GM18858 (cell line): ENCODE measurements at regions not wholly inside any gene's neighbourhood (a gene's known extent, or its start where the extent isn't known, plus 50 kb on each side); places are given as distances from the start of the nearest gene placed in this dataset.

ENCODE experiments used
- ATAC-seq: cut with Tn5 transposase; IDR thresholded peaks from one replicate; pipeline ENCODE4 v1.9.1; 2021; ENCODE audit not compliant: unreplicated experiment

DNA sequence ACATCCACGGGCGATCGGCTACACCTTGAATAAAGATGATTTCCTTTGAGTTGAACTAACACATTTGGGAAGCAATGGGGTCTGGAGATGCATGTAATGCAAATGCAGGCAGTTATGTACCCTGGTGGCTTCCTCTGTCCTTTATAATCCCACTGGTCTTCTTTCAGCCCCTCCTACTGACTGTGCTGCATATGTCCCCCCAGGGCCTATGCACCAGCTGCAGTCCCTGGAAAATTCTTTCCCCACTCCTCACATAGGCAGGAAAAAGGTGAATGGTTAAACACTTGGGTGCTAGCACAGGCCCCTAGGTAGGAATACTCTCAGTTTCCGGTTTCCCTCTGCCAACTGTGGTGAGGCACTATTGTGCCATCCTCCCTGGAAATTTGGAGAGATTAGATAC is 294.8 kb upstream of the SOX5 start:
- no peak for ATAC-seq

DNA sequence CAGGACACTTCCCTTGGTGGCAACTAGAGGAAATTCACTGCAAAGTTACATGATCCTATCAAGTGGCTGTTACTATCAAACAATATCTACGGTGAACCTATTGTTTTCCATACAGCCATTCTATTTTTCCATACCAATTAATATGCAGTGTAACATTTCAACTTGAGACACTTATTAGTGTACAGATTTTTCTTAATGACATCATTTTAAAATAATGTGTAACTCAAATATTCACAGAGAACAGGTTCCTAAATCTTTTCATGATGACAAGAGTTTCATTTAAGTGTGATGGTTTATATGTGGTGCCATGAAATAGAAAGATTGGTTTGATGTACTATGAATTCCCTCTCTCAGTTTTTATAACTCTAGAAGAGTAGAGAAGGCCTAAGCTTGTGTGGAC is 291.2 kb upstream of the SOX5 start:
- ATAC-seq, result no peak

DNA sequence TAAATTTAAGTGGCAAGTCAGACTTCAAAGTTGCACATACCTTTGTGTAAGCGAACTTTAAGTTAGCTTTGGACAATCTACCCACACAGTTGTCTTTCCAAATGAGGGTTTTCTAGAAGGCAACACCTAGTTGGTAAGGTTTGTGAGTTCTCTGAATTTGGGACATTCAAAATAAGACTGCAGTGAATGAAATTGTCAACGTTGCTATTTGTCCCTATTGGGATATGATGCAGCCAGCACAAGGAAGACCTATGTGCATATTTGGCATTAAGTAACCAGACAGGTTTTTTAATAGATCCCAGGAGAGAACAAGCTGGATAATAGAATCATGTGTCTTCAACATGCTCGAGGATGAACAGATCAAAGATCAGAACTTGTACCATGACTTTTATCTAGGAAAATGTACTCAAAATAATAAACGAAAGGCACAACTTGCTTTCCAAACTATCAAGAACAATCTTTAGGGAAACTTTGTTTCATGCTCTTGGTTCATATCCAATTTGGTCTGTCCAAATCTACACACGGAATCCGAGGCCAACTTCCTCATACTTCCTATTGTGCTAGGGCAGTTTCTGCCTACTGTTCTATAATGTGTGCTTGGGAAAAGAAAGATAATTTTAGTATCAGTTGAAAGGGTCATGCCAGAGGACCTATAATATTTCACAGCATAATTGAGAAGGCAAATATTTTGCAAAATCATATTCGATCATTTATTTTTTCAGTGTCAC is 284.2 kb upstream of the SOX5 start:
- no peak for ATAC-seq

DNA sequence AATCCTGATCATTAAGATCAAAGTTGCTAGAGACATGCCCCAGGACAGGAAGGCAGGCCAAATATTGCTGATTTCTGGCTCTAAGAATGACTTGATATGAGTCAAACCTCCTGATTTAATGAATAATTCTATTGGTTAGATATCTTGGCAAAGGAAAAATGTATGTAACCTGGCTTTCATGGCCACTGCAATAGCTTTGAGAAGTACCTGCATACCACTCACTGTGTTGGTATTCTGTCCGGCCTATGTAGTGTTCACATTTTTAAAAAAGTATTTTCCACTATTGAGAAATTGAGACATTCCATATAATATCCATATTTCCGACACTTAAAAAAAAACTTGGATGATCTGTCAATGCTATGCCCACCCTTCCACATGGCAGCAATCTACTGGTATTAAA is 283.1 kb upstream of the SOX5 start:
- no peak for ATAC-seq

DNA sequence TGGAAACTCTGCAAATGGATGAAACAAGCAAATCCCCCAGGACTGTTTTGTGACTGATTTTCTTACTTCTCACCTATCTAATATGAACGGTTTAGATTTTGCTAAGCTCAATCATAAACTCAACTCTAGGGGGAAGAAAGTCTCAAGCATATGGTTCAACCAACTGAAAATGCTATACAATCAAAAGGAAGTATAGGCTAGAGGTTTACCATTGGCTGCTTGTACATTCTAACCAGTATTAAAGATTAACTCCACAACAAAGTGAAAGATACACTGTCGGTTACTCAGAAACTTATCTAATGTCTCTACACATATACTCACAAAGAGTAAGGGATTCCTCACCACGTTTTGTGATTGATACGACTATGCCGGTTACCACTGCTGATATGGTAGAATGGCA is 281.8 kb upstream of the SOX5 start:
- peak; percentile 76 for ATAC-seq

DNA sequence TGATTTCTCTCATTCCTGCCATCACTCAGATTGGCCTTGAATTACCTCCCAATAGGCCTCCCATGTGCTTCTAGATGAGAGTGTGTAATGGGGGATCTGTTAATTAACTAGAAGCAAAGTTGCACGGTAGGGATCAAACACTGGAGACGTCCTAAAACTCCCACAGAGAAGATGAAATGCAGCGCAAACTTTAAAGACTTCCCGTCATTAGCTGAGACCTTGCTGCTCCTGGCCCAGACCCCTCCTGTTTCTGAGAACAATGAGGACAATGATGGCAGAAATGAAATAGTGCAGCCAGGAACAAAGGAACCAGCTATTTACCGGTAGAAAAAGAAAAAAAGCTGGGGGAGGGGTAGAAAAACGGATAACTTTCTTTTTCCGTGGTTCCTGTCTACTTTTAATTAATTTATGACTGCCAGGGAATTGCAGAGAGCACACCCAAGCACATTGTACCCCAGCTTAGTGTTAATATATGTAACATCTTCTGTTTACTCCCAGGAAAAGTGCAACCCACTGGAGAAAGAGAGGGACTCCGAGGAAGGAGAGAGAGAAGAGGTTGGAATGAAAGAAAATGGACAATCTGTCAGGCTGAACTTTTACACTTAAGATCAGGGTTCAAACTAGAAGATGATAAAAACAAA is 280.7 kb upstream of the SOX5 start:
- ATAC-seq, result no peak

DNA sequence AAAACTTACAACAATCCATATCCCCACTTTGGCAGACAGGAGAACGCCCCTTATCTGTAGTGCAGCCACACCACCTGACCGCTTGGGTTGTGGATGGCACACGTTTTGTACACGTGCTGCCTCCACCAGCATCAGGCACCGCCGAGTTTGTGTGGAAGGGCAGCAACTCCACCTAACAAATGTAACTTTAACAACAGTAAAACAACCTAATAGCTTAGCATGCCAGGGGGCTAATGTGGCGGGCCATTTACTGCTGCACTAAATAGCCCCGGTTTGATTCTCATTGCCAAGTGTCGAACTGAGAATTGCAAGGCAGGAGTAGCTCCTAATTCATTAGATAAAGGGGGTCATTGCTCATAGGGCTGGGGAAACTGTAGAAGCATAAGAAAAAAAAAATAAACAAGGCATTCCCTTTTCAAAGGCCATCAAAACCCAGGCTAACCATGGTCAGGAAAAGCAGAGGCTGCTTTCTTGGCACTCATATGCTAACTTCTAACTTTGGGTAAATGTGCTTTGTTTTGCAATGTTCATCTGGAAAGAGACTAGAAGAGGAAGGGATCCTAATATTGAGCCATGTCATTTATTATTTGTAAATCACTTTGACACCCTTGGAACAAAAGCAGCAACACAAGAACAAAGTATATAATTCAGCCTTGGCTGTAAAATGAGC is 279.7 kb upstream of the SOX5 start:
- ATAC-seq, result no peak

DNA sequence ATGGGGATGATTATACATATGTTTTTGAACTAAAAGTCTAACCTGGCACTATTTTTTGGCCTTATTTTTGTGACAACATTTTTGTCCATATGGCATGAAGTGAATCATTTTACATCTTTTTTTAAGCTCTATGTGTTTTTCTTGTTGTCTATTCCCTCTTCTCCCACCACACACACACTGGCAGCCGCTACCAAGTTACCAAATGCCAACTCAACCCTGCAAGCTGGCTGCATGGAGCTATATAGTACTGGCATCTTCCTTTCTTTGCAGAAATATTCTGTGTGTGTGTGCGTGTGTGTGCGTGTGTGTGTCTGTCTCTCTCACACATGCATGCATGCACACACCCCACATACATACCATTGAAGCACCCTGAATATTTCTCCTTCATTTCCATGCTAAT is 278.9 kb upstream of the SOX5 start:
- ATAC-seq, result no peak

DNA sequence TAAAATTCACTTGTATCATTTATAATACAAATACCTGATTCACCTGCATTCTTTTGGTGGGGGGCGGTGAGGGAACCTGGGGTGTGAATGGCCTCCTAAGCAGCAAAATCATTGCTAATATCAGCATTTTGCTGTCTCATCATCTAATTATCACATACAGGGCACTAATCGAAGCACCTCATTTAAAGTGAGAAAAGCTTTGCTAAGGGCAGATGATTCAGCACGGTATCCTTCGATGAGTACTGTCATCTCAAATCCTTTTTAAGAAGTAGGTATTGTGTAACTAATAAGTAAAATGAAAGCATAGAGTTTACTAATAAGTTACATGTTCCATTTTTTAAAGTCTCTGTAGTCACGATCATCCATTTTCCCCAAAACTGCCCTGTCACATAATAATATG is 278.1 kb upstream of the SOX5 start:
- ATAC-seq, result no peak

DNA sequence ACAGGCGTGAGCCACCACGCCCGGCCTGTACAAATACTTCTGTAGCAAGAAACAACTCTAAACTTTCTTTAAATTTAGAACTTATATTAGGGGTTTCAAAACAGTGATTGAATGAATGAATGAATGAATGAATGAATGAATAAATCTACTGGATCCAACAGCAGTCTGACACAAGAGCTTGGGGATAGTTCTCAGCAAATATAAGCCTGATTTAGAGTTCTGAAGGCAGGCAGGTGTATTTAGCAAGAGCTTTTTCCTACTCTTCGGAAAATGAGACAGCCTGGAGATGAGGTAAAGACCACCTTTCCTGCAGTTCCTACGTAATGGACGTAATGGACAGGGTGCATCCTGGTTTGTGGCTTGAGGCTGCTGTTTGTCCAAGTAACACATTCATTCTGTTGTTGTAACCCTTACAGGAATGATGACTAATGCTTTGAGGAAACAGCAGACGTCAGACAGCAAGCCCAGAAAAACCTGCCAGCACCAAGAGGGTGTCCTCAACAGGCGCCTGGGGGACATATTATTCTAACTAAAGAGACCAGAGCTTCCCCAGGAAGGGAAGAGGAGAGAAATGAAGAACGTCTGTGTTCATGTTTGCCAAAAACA is 277.4 kb upstream of the SOX5 start:
- no peak for ATAC-seq

DNA sequence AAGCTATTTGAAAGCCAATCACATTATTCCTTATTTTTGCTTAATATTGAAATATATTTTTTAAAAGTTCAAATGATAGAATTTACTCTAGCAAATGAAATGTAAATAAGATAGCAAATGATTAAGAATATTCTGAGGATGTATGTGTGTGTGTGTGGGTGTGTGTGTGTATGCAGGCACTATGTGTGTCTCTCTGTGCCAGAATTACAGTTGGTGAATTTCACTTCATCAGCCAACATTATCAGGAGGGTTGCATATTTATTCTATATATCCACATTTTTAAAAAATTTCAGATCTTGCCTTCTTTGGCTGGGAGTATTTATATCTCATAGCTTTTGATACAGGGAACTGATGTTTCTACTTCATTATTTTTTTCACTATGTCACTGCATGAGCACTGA is 274.9 kb upstream of the SOX5 start:
- no peak for ATAC-seq

DNA sequence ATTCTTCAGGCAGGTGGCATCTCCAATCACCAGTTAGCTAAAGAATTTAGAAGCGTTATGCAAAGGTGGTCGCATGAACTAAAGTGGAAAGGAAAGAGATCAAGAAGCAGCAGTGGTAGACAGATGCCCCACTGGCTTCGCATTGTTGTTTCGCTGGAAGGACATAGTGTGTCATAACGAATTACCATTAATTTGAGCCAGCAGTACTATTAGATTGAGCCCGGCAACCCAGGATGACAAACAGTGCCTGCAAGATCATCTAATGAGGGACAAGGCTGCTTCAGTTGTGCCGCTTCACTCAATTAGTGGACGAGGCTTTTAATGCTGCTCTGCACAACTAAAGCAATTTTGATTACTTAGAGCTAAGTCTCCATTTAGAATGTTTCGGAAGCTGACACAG is 274.5 kb upstream of the SOX5 start:
- no peak for ATAC-seq

DNA sequence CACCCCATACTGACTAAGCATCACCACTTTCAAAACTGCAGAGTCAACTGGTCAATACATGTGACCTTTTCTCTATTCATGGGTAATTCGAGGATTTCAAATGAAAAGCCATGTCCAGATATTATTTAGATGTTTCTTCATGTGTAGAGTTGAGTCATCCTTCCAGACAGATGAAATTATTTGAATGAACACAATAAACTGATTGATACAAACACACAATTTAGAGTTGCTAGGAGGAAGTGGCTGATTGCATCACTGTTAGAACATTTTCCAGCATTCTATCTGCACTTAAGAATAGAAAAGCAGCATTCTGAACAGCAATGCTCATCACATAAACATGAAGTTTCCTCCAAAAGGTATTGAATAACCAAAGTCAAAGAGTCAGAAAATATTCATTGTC is 273.5 kb upstream of the SOX5 start:
- no peak for ATAC-seq

DNA sequence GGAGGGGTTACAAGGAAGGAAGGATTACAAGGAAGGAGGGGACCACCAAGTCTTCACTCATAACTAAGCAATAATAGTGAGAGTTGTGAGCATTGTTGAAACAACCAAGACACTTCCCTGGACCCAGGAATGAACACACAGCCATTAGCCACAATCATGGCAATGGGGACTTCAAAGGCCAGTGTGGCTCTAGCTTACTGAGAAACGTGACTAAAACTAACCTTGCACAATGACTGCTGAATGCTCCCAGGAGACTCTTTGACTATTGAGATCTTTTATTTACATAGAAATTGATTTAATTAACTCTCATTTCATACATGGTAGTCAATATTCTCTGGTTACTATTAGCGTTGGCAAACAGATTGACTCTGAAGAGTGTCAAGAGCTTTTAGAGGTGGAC is 263.0 kb upstream of the SOX5 start:
- ATAC-seq, result no peak

DNA sequence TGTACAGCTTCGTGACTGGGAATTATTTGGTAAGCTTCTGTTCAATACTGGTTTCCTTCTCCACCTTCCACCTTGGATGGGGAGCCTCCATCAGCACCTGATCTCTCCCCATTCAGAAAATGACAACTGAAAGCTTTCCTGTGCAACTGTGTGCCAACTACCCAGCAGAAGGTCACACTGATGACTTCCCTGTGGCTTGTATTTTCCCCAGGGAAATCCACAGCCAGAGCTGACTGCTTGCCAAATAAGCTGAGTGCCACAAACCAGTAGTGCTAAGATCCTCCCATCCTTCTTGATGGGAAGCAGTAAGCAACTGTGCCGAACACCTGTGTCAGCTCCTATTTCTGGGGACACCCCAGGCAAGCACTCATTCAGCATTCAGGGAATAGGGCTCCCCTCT is 257.2 kb upstream of the SOX5 start:
- no peak for ATAC-seq

DNA sequence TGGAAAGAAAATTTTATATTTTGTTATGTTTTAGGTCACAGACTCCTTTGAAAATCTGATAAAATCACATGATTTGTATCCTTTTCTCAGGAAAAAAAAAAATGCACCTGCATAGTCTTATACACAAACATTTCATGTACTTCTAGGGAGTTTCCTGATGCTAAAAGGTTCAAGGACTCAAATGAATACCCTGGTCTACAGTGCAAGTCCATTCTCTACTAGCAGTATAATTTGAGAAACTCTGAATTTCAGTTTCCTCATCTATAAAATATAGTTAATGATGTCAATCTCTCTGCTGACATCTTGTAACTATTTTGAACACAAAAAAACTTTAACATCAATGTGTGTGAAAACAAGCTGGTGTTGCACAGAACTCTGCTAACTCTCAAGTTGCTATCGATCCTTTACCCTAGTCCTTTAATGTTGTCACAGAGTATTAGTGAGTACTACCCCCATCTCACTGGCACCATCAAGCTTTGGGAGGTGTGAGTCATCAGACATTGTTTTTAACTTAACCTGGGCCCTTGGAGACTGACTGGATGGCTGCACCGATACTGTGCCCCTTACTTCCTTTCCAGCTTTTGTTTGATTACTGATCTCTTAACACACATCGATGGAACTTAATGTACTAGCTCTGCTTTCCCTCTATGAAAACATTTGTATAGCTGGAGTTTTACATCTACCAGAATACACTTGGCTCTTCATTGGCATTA is 251.9 kb upstream of the SOX5 start:
- peak; percentile 43 for ATAC-seq

DNA sequence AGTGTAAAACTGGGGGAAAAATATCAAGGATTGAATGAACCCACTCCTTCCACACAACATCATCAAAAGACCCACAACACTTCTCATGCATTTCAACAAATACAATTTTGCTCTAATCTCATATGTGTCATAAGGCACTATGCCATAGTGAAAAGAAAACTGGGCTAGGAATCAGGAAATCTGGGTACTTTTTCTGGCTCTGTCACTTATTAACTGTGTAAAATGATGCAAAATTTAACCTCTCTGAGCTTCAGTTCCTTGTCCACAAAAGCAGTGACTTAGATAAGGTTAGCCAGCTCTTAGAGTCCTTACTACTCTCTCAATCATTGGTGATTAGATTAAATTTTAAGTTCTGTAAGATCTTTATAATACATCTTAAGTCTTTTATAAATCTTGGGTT is 250.5 kb upstream of the SOX5 start:
- peak; percentile 31 for ATAC-seq

DNA sequence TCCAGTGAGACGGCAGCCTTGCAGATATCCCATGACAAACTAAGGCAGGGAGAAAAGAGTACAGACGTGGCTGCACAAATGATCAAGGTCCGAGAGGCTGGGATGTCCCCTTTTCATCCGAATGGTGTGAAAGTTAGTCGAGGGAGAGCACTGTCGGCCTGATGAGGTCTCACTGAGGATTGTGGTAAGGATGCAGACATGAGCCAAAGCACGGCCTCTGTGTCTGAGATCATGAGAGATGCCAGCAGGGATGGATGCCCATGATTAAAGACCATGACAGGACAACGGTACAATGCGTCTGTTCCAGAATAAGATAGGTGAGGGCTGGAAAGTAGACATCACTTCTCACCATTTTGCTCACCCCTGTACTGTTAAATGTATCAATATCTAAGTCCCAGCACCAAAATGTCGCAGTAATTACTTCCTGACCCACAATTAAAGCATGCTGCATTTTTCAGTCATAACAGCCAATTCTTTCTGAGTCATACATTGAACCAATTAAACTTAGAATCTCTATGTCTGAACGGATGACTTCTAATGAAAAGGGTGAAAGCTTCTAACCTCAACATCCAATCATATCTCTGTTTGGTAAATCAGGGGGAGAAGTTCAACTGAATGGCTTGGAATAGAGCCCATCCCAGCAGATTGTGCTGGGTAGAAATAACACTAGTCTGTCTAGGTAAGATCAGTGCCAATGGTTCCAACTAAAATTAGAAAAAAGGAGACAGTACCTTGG is 249.6 kb upstream of the SOX5 start:
- no peak for ATAC-seq

DNA sequence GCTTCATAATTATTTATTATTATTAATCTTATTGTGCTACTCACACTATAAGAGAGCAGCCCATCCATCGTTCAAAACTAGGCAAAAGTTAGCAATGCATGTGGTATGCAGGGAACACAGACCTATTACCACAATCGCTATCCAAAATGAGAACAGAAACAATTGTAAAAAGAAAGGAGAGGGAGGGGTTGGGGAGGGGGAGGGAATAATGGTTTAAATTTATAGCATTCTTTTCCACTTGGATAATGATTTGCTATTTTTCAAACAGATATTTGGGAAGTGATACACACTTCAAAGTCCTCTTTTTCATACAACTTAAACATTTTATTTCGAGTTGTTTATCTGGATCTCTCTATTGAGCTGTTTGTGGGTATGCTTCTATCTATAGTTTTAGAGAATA is 248.6 kb upstream of the SOX5 start:
- ATAC-seq, result no peak

DNA sequence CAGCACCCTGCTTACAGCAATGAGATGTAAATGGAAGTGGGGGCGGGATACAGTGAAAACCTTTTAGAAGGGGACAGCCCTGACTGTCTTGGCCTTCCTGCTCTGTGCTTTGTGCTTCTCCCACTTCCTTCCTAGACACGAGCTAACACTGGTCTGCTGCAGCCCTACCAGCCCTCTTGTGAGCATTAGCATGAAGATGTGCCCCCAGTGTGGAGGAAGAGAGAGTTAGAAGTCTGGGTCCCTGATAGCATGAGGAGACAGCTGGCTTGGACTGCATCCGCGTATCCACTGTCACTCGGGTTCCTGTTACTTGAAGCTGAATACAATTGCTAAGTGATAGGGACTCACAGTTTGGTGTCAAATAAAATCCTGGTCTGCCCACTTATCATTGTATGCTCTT is 248.1 kb upstream of the SOX5 start:
- no peak for ATAC-seq

DNA sequence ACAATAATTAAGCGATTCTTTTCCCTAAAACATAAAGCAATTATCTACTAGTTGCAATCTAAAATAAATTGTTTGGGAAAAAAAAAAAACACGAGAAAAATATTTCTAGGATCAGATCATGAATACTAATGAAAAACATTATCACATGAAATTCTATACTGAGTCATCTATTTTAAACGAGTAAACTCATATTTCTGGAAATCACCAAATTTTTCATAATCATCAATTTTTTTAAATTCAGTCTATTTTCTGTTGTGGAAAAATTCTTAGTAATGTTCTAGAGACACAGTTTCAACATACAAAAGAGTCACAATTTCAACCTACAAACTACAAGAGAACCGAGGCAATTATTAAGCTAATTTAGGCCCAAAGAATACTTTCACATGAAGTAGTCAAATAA is 245.6 kb upstream of the SOX5 start:
- no peak for ATAC-seq
